ENCODE measurements at regions not wholly inside any gene's neighbourhood (a gene's known extent, or its start where the extent isn't known, plus 50 kb on each side); places are given as distances from the start of the nearest gene placed in this dataset.

- H2AFZ ChIP-seq (replicated peaks), result no peak overlapping the region
- DNase-seq (ENCODE audit: low spot score), result no peak
- H4K20me1 ChIP-seq (ENCODE audit: low read depth), result no peaks in the 10 kb centered on the region
- no peaks in the 10 kb centered on the region for H3K27me3 ChIP-seq
- Mint-ChIP-seq H3K9me3 (peaks cover 3% of the 10 kb centered on the region), H3K4me3 (no peak overlapping the region), H3K4me1 (peaks cover 3% of the 10 kb centered on the region), H3K27me3 (ENCODE audit: insufficient read depth, low read depth) (peaks cover 2% of the 10 kb centered on the region), H3K27ac (no peak overlapping the region), H3K36me3 (no peaks in the 10 kb centered on the region)
- H3K36me3 ChIP-seq, result no peaks in the 10 kb centered on the region
- TF ChIP-seq CTCF (IDR thresholded peaks at IDR 0.05) (no peak), EZH2 (IDR thresholded peaks at IDR 0.05) (no peak), EZH2phosphoT487 (IDR thresholded peaks at IDR 0.05) (no peak)
- H3K9ac ChIP-seq, result no peak overlapping the region
- H3K27ac ChIP-seq, result no peak overlapping the region
- no peaks in the 10 kb centered on the region for H3K4me1 ChIP-seq
- H3K4me3 ChIP-seq, result no peak overlapping the region
- H3K4me2 ChIP-seq, result no peak overlapping the region
- no peaks in the 10 kb centered on the region for H3K9me3 ChIP-seq (ENCODE audit: low read depth)
- no peaks in the 10 kb centered on the region for H3F3A ChIP-seq (ENCODE audit: low read depth)
- no peaks in the 10 kb centered on the region for H3K79me2 ChIP-seq (ENCODE audit: low read depth)
Observed at GRCh38 chr10:7070950-7071349, 339.9 kb downstream of the SFMBT2 start.

GRCh38 chr10:7069706-7070105, 341.1 kb downstream of the SFMBT2 start:
- Histone ChIP-seq H4K20me1 (ENCODE audit: low read depth) (no peaks in the 10 kb centered on the region), H3K4me1 (no peaks in the 10 kb centered on the region), H3K9ac (no peak overlapping the region), H2AFZ (replicated peaks) (no peak overlapping the region), H3K27me3 (no peaks in the 10 kb centered on the region), H3K79me2 (ENCODE audit: low read depth) (no peaks in the 10 kb centered on the region), H3K4me3 (no peak overlapping the region), H3K4me2 (no peak overlapping the region), H3K9me3 (ENCODE audit: low read depth) (no peaks in the 10 kb centered on the region), H3K27ac (no peak overlapping the region), H3K36me3 (no peaks in the 10 kb centered on the region), H3F3A (ENCODE audit: low read depth) (no peaks in the 10 kb centered on the region)
- no peak for DNase-seq (ENCODE audit: low spot score)
- no peaks in the 10 kb centered on the region for H3K36me3 Mint-ChIP-seq
- H3K4me3 Mint-ChIP-seq, result no peak overlapping the region
- H3K27ac Mint-ChIP-seq, result no peak overlapping the region
- peaks cover 3% of the 10 kb centered on the region for H3K9me3 Mint-ChIP-seq
- TF ChIP-seq EZH2phosphoT487 (IDR thresholded peaks at IDR 0.05) (no peak), EZH2 (IDR thresholded peaks at IDR 0.05) (no peak), CTCF (IDR thresholded peaks at IDR 0.05) (no peak)
- H3K4me1 Mint-ChIP-seq, result peaks cover 3% of the 10 kb centered on the region
- H3K27me3 Mint-ChIP-seq (ENCODE audit: insufficient read depth, low read depth), result peaks cover 4% of the 10 kb centered on the region

- no peaks in the 10 kb centered on the region for H3K27me3 Mint-ChIP-seq (ENCODE audit: insufficient read depth, low read depth)
- no peak overlapping the region for H3K9ac ChIP-seq
- H3K27ac Mint-ChIP-seq, result no peak overlapping the region
Observed at GRCh38 chr10:7056216-7056615, 354.6 kb downstream of the SFMBT2 start.

More at GRCh38 chr10:7056216-7056615, 354.6 kb downstream of the SFMBT2 start:
- H3K9me3 ChIP-seq (ENCODE audit: low read depth), result no peaks in the 10 kb centered on the region
- no peak overlapping the region for H3K27ac ChIP-seq
- H3K79me2 ChIP-seq (ENCODE audit: low read depth), result no peaks in the 10 kb centered on the region
- H4K20me1 ChIP-seq (ENCODE audit: low read depth), result no peaks in the 10 kb centered on the region
- no peak overlapping the region for H2AFZ ChIP-seq (replicated peaks)
- Mint-ChIP-seq H3K4me1 (no peaks in the 10 kb centered on the region), H3K9me3 (no peaks in the 10 kb centered on the region), H3K4me3 (no peak overlapping the region), H3K36me3 (no peaks in the 10 kb centered on the region)
- H3K4me2 ChIP-seq, result no peak overlapping the region
- DNase-seq (ENCODE audit: low spot score), result no peak
- H3F3A ChIP-seq (ENCODE audit: low read depth), result no peaks in the 10 kb centered on the region
- no peaks in the 10 kb centered on the region for H3K36me3 ChIP-seq
- H3K4me3 ChIP-seq, result no peak overlapping the region
- H3K4me1 ChIP-seq, result no peaks in the 10 kb centered on the region
- no peaks in the 10 kb centered on the region for H3K27me3 ChIP-seq
- TF ChIP-seq CTCF (IDR thresholded peaks at IDR 0.05) (no peak), EZH2phosphoT487 (IDR thresholded peaks at IDR 0.05) (no peak), EZH2 (IDR thresholded peaks at IDR 0.05) (no peak)

Data from neural progenitor cell (in vitro differentiated cells).